H1 (cell line): ENCODE measurements at regions not wholly inside any gene's neighbourhood (a gene's known extent, or its start where the extent isn't known, plus 50 kb on each side); places are given as distances from the start of the nearest gene placed in this dataset.

Experiments used
- TF ChIP-seq, protein P1 (sequence below), 3 experiments: IDR thresholded peaks; 1 replicate in 2 of 3; 2 replicates in 1 of 3; pipeline versions ENCODE4 v1.5.1 to v1.6.1; 2011; ENCODE audit warnings: low read length in 3 of 3, mild to moderate bottlenecking in 3 of 3, inconsistent platforms in 2 of 3, low read depth in 1 of 3, moderate library complexity in 1 of 3; ENCODE audit not compliant: insufficient read depth in 1 of 3; ENCODE audit errors: control extremely low read depth in 1 of 3

DNA sequence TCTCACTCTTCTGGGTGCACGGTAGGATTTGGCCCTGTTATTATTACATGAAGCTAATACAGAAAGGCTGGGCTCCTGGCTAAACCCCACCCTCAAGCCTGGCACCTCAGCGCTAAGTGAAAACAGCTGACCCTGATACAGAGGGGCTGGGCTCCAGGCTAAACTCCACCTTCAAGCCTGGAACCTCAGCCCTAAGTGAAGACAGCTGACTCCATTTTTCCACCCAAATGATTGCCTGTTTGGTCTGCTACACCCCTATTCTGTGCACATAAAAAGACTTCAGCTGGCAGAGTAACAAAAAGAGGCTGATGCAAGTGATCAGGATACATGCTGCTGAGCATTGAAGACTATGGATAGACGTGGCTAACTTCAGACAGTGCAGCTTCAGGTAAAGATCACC, 148.4 kb upstream of the CLINT1 start (continued):
- TF ChIP-seq, protein P1, sequence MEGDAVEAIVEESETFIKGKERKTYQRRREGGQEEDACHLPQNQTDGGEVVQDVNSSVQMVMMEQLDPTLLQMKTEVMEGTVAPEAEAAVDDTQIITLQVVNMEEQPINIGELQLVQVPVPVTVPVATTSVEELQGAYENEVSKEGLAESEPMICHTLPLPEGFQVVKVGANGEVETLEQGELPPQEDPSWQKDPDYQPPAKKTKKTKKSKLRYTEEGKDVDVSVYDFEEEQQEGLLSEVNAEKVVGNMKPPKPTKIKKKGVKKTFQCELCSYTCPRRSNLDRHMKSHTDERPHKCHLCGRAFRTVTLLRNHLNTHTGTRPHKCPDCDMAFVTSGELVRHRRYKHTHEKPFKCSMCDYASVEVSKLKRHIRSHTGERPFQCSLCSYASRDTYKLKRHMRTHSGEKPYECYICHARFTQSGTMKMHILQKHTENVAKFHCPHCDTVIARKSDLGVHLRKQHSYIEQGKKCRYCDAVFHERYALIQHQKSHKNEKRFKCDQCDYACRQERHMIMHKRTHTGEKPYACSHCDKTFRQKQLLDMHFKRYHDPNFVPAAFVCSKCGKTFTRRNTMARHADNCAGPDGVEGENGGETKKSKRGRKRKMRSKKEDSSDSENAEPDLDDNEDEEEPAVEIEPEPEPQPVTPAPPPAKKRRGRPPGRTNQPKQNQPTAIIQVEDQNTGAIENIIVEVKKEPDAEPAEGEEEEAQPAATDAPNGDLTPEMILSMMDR (IDR thresholded peaks at IDR 0.05; ENCODE audit: control extremely low read depth in 1 of 3, insufficient read depth in 1 of 3, low read depth in 1 of 3, low read length in 3 of 3), result no peak
- TF ChIP-seq, all 59 proteins: peak for 0
